ENCODE measurements at regions not wholly inside any gene's neighbourhood (a gene's known extent, or its start where the extent isn't known, plus 50 kb on each side); places are given as distances from the start of the nearest gene placed in this dataset.

- no peak overlapping the region for H3K9ac ChIP-seq (ENCODE audit: extremely low read depth, insufficient read length, low read length)
Measured at GRCh38 chr12:116358893-116359761, 81.6 kb upstream of the MED13L start.

More at GRCh38 chr12:116358893-116359761, 81.6 kb upstream of the MED13L start:
- H3K23ac ChIP-seq (ENCODE audit: insufficient read length, low read depth, low read length), result no peak overlapping the region
- Mint-ChIP-seq H3K4me3 (peak overlapping the region; percentile 47; a peak in 4 of 5 replicates), H3K9me3 (no peaks in the 10 kb centered on the region), H3K4me1 (peaks cover 28 to 34% of the 10 kb centered on the region in 2 experiments), H3K27me3 (ENCODE audit: low read depth) (no peaks in the 10 kb centered on the region), H3K27ac (peak overlapping the region; percentile 73 to 98 (median 93); a peak in 6 of 7 replicates), H3K36me3 (ENCODE audit: insufficient read depth in 1 of 3, low read depth in 3 of 3) (no peaks in the 10 kb centered on the region)
- no peak overlapping the region for H2BK5ac ChIP-seq (ENCODE audit: insufficient read length, low read length)
- H3K23me2 ChIP-seq (ENCODE audit: insufficient read length, low read depth, low read length, poor library complexity, severe bottlenecking), result no peaks in the 10 kb centered on the region
- no peak overlapping the region for H2BK12ac ChIP-seq (ENCODE audit: insufficient read length, low read depth, low read length)
- DNase-seq, result peak; percentile 91
- TF ChIP-seq CTCF (conservative IDR thresholded peaks at IDR 0.05), result no peak
- H3T11ph ChIP-seq (ENCODE audit: low read length), result no peak overlapping the region
- H2AFZ ChIP-seq (ENCODE audit: low read length), result peak overlapping the region; percentile 93
- H2AK5ac ChIP-seq (ENCODE audit: insufficient read length, low read length), result no peak overlapping the region
- H3K27ac ChIP-seq (ENCODE audit: insufficient read length, low read depth, low read length), result no peak overlapping the region
- H3K27me3 ChIP-seq (ENCODE audit: insufficient read depth, low read length), result no peaks in the 10 kb centered on the region
- no peak overlapping the region for H3K14ac ChIP-seq (ENCODE audit: insufficient read depth, low read length)
- H3K9me3 ChIP-seq (ENCODE audit: control insufficient read depth, low read depth, low read length), result no peaks in the 10 kb centered on the region
- peak overlapping the region; percentile 35 for H3K18ac ChIP-seq (ENCODE audit: insufficient read length, low read depth, low read length)
- no peaks in the 10 kb centered on the region for H3K79me2 ChIP-seq (ENCODE audit: insufficient read depth, low read length)
- no peak overlapping the region for H3K4ac ChIP-seq (ENCODE audit: low read depth, low read length)
- H4K8ac ChIP-seq (replicated peaks; ENCODE audit: insufficient read length, low read depth, low read length), result no peak overlapping the region
- peak overlapping the region; percentile 30 for H3K4me2 ChIP-seq (ENCODE audit: insufficient read depth, insufficient read length, low read length)
- H2BK20ac ChIP-seq (ENCODE audit: low read depth, low read length, poor library complexity, severe bottlenecking), result no peak overlapping the region
- H3K4me1 ChIP-seq (ENCODE audit: insufficient read depth, low read length), result peaks cover 9% of the 10 kb centered on the region; the same call in 1 of the 2 replicates
- H2BK15ac ChIP-seq (ENCODE audit: low read depth, low read length), result no peak overlapping the region
- H2BK120ac ChIP-seq (ENCODE audit: low read depth, low read length, poor library complexity, severe bottlenecking), result no peak overlapping the region
- no peaks in the 10 kb centered on the region for H4K20me1 ChIP-seq (ENCODE audit: control insufficient read depth, insufficient read depth, insufficient read length)
- no peak overlapping the region for H3K56ac ChIP-seq (ENCODE audit: insufficient read length, low read depth, low read length)
- H3K79me1 ChIP-seq (ENCODE audit: insufficient read depth, low read depth, low read length, poor library complexity, severe bottlenecking), result no peaks in the 10 kb centered on the region
- no peak overlapping the region for H4K91ac ChIP-seq (ENCODE audit: insufficient read length, low read depth, low read length)
- no peak overlapping the region for H4K5ac ChIP-seq (ENCODE audit: insufficient read length, low read depth, low read length)
- WGBS (ENCODE audit: extremely low coverage, insufficient read length, low lambda C conversion rate), result no CpG with 5 or more reads among the region's 10 CpGs
